KOPT-K1 (cell line): ENCODE measurements at regions not wholly inside any gene's neighbourhood (a gene's known extent, or its start where the extent isn't known, plus 50 kb on each side); places are given as distances from the start of the nearest gene placed in this dataset.

ENCODE experiments used
- H3K27ac ChIP-seq: fragments of 200-600 bp; sonication (generic); 2 replicates; pipeline ENCODE4 v1.5.1; 2016; ENCODE audit warnings: antibody characterized with exemption, mild to moderate bottlenecking, low read depth, low read length; ENCODE audit not compliant: poor library complexity, severe bottlenecking
- H3K36me3 ChIP-seq: fragments of 200-600 bp; sonication (generic); 2 replicates; pipeline ENCODE4 v1.5.1; 2017; ENCODE audit warnings: antibody characterized with exemption, mild to moderate bottlenecking, low read length, moderate library complexity; ENCODE audit not compliant: insufficient read depth
- H3K9me3 ChIP-seq: fragments of 200-600 bp; sonication (generic); 2 replicates; pipeline ENCODE4 v1.5.1; 2017; ENCODE audit warnings: antibody characterized with exemption, low read length, mild to moderate bottlenecking; ENCODE audit not compliant: insufficient read depth, poor library complexity, severe bottlenecking

DNA sequence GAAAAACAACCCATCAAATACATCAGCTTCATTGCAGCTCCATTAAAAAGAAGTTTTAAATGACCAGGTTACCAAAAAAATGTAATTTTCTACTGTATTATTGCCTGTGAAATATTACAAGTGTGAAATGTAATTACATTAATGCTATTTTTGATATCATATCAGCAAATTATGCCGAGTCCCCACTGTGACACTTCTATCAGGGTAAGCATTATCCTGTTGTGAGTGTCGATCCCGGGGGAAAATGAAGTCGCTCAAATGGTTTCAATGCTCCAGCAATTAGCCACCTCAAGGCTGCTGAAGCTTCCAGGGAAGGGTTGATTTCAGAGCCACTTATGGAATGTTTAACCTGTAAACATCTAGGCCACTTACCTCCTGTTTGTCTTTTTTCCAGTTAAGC is 70.4 kb downstream of the RCN1 start:
- Histone ChIP-seq H3K36me3 (no peaks in the 10 kb centered on the region), H3K27ac (peak overlapping the region; percentile 72), H3K9me3 (peaks cover 6% of the 10 kb centered on the region)

DNA sequence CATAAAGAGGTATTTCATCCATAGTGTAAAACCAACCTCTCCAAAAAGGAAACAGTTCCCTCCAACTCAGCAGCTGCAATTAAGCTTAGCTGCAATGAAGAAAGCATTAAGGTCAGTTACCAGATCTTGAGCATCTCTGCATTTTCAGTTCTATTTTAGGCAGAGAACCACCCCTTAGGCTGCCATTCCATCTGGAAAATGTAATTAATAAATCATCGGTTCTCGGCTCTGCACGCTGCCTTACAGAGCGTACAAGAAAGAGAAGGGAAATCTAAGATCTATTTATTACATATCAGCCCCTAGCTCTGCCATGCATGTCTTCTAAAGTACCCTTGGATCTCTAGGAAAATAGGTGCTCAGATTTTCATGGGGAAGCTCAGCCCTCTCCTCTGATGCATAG is 71.5 kb downstream of the RCN1 start:
- Histone ChIP-seq H3K9me3 (peaks cover 2% of the 10 kb centered on the region), H3K36me3 (no peaks in the 10 kb centered on the region), H3K27ac (peak overlapping the region; percentile 72)

DNA sequence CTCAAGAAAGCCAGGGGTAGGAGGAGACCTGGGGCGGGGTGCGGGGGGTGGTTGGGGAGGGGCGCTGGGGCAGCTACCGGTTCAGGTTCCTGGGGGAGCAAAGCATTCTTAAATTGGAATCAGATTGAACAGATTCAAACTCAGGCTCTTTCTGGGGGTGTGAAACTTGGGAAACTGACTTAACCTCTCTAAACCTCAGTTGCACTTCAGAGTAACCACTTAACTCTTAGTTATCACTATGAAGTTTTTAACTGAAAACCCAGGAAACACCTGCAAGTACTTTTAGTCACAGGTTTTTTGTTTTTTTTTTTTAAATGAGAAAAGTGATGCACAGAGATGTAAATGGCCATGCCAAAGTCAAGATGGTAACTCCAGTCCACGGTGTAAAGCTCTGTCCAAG is 72.0 kb downstream of the RCN1 start:
- Histone ChIP-seq H3K27ac (peak overlapping the region; percentile 72), H3K36me3 (no peaks in the 10 kb centered on the region), H3K9me3 (no peaks in the 10 kb centered on the region)

DNA sequence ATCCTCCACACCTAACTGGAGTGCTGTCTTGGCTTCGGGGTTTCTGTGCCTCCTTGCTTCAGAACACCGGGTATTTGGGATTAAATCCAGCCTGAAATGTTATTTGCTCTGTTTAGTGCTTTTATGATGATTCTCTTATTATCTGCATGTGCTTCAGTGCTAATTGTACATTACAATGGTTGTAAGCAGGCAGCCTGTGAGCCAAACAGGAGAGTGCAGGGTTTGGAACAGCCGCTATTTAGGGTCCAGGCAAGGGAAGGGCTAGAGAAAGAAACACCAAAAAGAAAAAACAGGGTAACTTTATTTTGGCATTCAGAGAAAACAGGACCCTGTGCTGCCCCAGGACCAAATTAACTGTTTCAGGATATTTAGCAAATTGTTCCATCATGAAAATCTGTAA is 72.7 kb downstream of the RCN1 start:
- no peaks in the 10 kb centered on the region for H3K36me3 ChIP-seq
- peak overlapping the region; percentile 72 for H3K27ac ChIP-seq
- no peaks in the 10 kb centered on the region for H3K9me3 ChIP-seq

DNA sequence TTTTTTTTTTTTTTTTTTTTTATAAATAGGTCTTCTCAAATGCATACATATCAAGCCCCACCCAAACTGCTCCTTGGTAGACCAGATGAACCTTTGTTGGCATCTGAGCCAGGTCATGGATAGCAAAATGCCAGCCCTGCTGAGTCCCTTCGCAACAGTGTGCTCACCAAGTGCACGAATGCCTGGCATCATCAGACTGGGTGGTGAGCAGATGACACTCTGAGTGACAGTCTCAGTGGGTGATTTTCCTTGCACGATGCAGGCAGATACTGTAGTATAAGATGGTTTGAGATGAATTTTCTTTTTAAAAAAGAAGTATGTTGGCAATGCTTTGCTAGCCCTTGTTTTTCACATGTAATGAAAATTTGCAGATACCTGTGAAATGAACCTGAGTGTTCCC is 74.0 kb downstream of the RCN1 start:
- no peak overlapping the region for H3K27ac ChIP-seq
- H3K9me3 ChIP-seq, result no peaks in the 10 kb centered on the region
- no peaks in the 10 kb centered on the region for H3K36me3 ChIP-seq

DNA sequence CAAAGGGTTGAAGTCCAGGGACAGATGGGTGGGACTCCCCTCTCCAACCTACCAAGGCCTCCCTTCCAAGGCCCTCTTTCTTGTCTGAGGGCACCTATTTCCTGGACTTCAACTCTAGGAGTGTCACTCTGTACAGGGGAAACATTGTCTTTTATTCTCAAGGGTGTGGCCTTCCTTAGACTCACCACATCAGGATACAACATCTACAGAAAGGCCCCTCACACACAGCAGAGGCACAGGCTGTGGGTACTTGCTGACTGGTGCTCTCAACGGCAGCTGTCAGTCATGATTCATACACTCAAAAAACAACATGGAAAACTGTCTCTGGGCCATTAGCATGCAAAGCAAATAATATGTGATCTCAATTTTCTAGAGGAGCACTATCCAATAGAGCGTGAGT is 78.0 kb downstream of the RCN1 start:
- Histone ChIP-seq H3K9me3 (no peaks in the 10 kb centered on the region), H3K36me3 (no peaks in the 10 kb centered on the region), H3K27ac (no peak overlapping the region)

DNA sequence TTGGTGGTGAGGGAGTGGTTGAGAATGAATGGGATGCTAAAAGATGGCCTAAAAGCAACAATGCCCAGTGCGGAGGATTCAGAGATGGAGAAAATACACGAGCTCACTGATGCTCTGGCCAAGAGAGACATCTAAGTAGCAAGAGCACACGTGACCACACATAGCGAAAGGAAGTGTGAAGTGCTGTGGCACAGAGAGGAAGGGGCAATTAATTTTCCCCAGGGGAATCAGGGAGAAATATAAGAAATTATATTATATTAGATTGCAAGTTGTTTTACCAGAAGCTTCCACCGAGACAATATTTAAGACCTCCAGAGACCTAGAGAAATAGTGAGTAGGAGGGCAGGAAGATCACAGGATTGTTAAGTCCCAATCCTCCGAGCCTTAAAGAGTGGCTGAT is 80.6 kb downstream of the RCN1 start:
- H3K27ac ChIP-seq, result no peak overlapping the region
- no peaks in the 10 kb centered on the region for H3K9me3 ChIP-seq
- H3K36me3 ChIP-seq, result no peaks in the 10 kb centered on the region

DNA sequence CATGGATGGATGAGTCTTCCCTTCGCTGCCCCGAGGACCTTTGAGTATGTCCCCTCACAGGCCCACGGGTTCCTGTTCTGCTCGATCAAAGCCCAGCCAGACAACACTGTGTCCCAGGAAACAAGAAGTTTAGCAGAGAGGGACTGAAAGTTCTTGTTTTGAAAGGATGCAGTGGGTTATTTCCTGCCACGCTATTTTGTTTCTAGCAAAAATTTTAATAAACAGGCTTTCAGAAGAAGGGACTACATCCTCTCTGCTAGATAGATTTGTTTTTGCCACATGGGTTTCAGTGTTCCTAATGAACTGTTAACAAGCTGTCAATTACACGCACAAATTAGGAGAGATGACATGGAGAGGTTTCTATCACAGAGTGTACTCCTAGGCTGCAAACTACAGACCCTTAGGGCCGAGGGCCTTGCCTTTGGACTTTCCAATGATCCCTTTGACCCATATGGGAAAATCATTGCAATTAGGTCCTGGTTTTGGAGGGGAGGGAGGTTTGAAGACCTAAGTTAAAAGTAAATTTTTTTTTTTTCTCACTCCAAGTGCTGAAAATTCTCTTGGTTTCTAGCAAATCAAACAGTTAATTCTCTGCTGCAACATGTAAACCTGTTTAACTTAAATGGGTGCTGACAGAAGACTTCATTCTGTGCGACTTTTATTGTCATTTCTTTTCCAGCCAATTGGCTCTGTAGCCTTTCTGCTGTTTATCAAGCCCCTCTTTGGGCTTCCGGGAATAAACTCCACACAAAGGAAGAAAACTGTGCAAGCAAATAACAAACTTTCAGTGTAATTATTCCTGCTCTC is 81.4 kb downstream of the RCN1 start:
- Histone ChIP-seq H3K36me3 (no peaks in the 10 kb centered on the region), H3K9me3 (no peaks in the 10 kb centered on the region), H3K27ac (no peak overlapping the region)

DNA sequence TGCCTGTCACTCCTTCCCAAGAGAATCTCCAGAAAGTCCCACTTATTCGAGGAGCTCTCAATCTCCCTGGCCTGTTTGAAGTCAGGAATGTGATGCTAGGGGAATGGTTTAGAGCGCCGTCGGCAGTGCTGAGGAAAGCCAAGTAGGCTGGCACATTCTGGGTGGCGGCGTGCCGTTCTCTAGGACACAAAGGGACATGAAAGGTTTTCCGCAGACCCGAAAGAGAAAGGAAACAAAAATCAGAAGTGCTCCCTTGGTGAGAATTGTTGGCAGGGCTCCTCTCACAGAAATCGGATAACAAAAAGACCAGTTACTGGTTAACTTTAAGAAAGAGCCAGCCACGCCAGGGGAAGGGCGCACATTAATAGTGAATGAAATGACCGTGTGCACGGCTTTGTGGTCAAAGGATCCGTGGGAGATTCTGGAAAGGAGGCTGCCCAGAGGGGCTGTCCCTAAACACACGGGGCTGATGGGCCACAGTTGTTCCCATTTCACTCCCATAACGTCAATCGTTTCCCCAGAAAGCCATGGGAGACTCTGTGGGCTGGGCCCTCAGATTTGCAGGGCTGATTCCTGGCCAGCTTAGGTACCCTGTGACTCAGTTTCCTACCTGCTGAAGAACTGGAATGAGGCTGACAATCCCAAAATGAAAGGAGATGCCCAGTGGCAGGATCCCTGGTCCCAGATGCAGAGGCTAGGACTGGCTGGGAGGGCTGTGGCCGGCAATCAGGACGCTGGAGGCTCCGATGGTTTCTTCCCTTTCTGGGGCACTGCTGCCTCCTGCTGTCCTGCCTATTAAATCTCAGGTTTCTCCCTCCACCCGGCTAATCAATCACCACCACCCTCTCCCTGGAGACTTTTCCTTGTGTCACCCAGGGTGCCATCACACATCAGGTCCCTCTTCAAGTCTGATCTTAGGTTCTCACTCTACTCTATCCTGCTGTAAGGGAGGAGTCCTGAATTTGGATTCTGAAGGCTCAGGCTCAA is 82.3 kb downstream of the RCN1 start:
- Histone ChIP-seq H3K27ac (no peak overlapping the region), H3K36me3 (no peaks in the 10 kb centered on the region), H3K9me3 (no peaks in the 10 kb centered on the region)

DNA sequence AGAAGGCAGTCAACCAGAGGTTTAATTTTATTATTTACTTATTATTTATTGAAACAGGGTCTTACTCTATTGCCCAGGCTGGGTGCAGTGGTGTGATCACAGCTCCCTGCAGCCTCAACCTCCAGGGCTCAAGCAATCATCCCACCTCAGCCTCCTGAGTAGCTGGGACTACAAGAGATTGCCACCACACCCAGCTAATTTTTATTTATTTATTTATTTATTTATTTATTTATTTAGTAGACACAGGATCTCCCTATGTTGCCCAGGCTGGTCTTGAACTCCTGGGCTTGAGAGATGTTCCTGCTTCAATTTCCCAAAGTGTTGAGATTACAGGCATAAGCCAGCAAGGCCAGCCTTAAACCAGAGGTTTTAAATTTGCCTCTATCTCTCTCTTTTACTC is 83.1 kb downstream of the RCN1 start:
- H3K9me3 ChIP-seq, result no peaks in the 10 kb centered on the region
- H3K27ac ChIP-seq, result no peak overlapping the region
- no peaks in the 10 kb centered on the region for H3K36me3 ChIP-seq

DNA sequence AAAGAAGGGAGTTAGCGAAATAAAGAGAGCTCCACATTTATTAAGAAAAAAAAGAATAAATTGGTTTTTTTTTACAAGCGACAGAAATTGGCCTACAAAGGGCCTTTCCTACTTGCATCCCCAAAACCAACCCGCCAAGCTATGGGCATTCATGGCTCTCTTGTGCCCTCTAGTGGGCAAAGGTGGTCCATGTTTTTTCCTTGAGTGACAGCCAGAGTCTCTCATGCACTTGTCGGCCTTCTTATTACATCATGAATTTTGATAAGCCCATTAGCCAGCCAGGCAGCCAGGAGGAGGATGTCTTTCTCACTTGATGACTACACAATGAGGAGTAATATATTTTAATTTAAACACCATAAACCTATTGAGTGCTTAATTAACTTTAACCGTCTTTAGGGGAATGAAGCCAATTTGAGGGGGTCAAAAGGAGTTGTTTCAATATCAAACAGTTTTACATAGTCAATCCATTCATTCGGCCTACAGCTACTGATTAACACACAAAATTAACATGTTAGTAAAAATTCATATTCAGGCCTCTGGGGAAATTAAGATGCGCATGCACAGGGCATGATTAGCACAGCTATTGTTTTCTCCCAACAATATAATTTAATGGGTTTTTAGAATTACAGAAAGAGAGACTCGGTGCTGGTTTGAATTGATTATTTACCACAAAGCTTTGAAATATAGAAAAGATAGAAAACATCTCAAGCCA is 85.5 kb downstream of the RCN1 start:
- peak overlapping the region; percentile 10 for H3K27ac ChIP-seq
- no peaks in the 10 kb centered on the region for H3K9me3 ChIP-seq
- H3K36me3 ChIP-seq, result no peaks in the 10 kb centered on the region

DNA sequence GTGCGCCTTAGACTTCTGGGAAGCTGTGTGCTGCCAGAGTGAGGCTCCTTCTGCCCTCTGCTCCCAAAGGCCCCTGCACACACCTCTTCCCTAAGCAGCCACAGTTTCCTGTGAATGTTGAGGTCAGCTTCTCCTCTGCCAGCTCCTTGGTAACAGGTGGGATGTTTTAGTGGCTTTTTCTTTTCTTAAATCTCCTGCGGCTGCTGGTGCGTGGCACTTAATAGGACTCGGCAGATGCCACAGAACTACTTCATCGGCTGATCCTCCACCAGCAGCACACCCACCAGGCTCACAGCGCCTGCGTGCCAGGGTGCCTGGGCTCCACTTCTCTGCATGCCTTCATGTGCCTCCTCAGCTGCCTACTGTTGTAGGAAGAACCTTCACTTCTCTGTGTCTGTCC is 87.8 kb downstream of the RCN1 start:
- H3K36me3 ChIP-seq, result no peaks in the 10 kb centered on the region
- no peak overlapping the region for H3K27ac ChIP-seq

DNA sequence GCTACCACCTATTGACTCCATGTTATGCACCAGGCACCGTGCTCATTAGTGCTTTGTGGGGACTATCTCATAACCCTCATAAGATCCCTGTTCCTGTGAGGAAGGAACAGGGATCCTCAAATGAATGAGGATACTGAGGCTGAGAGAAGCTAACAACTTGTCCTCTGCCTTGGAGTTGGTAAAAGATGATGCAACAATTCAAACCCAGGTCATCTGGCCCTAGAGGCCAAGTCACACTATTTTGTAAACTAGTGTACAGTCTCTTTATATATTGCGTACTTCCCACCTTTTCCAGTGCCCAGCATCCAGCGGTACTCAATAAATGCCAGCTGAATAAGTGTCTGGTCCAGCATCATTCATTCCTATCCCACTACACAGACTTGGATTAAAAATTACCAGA is 92.6 kb downstream of the RCN1 start:
- Histone ChIP-seq H3K9me3 (no peaks in the 10 kb centered on the region), H3K27ac (no peak overlapping the region), H3K36me3 (no peaks in the 10 kb centered on the region)

More for the DNA sequence above, 87.8 kb downstream of the RCN1 start:
- H3K9me3 ChIP-seq, result no peaks in the 10 kb centered on the region

DNA sequence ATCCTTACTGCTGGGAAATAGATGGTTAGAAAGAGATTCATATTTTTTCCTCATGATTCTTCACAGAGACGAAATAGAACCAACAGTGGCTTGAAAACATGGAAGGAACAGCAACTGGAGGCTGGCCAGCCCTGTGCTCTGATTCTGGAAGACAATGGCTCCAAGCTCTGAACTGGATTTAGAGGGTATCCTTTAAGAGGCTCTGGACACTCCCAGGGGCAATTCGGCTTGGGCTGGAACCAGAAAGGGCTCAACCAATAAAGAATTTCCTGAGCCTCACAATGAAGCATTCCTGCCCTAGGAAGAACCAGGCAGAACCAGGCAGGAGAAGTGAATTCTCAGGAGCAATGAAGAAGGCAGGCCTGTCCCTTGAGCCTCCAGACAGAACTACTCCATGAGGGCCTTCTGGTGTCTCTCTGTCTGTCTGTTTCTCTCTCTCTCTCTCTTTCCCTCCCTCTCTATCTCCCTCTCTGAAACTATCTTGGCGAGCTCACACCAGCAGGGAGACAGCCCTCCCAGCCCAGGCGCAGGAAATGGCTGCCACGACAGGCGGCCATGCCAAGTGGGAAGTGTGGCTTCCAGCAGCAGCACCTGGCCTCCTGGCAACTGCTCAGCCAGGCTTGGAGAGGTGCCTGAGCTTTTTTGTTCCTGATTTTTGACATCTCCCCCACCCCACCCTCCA is 93.3 kb downstream of the RCN1 start:
- H3K27ac ChIP-seq, result no peak overlapping the region
- H3K36me3 ChIP-seq, result no peaks in the 10 kb centered on the region
- H3K9me3 ChIP-seq, result no peaks in the 10 kb centered on the region
